ENCODE measurements at regions not wholly inside any gene's neighbourhood (a gene's known extent, or its start where the extent isn't known, plus 50 kb on each side); places are given as distances from the start of the nearest gene placed in this dataset.

DNA sequence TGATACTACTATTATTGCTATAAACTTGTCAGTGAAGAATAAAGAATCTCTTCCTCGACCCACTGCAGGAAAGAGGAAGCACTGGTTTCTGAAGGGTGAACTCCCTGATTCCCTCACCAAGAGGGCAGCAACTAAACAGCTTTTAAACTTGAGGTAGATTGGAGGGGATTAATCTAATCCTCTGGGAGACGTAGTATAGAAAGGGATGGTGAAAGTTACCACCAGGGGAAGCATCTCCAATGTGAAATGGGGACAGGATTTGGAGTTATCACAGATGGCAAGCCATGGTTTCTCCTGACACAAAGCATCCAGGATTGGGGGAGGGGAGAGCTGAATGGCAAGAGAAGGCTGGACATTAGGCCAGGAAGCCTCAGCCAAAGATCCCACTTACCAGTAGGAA, 62.7 kb upstream of the PTPN13 start:
- FAIRE-seq = no peak

DNA sequence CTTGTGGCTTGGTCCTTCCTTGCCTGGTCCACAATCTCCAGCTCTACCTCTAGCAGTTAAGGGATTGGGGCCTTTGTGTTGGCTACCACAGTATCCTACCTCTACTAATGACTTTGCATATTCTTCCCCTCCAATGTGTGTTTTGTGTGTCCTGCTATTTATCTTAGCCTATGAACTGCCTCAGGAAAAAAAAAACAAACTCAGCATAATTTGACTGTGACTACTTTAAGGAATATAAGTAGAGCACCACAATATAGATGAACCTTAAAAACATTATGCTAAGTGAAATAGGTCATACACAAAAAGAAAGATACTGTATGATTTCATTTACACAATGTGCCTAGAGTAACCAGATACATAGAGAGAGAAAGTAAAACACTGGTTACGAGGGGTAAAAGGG, 61.3 kb upstream of the PTPN13 start:
- H3K4me1 ChIP-seq (ENCODE audit: control insufficient read depth, extremely low read depth, insufficient read depth, low read length) = no peaks in the 10 kb centered on the region
- intact Hi-C loops (cut with micrococcal nuclease) = no loop called here
- no peaks in the 10 kb centered on the region for H4K20me1 ChIP-seq (replicated peaks; ENCODE audit: control insufficient read depth, extremely low read depth, insufficient read depth, low read length)
- no peaks in the 10 kb centered on the region for H3K9me3 ChIP-seq (replicated peaks; ENCODE audit: control insufficient read depth, insufficient read depth, low read length)
- no peak overlapping the region for H3K27ac ChIP-seq (ENCODE audit: insufficient read depth, low read depth, low read length)
- no peak for FAIRE-seq
- CTCF ChIA-PET = no interaction called here
- no peak overlapping the region for H3K9ac ChIP-seq (replicated peaks; ENCODE audit: extremely low read depth, insufficient read depth, low read length)
- no peak overlapping the region for H3K4me2 ChIP-seq (ENCODE audit: insufficient read depth, low read length)
- dilution Hi-C loops (cut with MboI; ENCODE audit: extremely low pct_ligation_motif_present, low sequenced_read_pairs) = no loop called here
- no peaks in the 10 kb centered on the region for H3K79me2 ChIP-seq (ENCODE audit: control insufficient read depth, insufficient read depth, low read length)
- H3K36me3 ChIP-seq (ENCODE audit: control insufficient read depth in 2 of 2, extremely low read depth in 1 of 2, insufficient read depth in 2 of 2, low read length in 2 of 2) = no peaks in the 10 kb centered on the region
- no peak for TF ChIP-seq GATA2 (IDR thresholded peaks at IDR 0.05; ENCODE audit: insufficient read depth, insufficient read length, low read depth, low read length)
- TF ChIP-seq JUN (IDR thresholded peaks at IDR 0.05; ENCODE audit: borderline replicate concordance, insufficient read depth, insufficient read length, low read depth) = no peak
- TF ChIP-seq MYC (IDR thresholded peaks at IDR 0.05; ENCODE audit: low read depth, low read length) = no peak
- TF ChIP-seq FOS (IDR thresholded peaks at IDR 0.05; ENCODE audit: borderline replicate concordance, insufficient read depth, low read length) = no peak
- no peak for TF ChIP-seq EZH2 (IDR thresholded peaks at IDR 0.05; ENCODE audit: borderline replicate concordance, low read depth, low read length, severe bottlenecking)
- no peak for TF ChIP-seq POLR2A (IDR thresholded peaks at IDR 0.05; ENCODE audit: low read depth, low read length)
- TF ChIP-seq, protein P1, sequence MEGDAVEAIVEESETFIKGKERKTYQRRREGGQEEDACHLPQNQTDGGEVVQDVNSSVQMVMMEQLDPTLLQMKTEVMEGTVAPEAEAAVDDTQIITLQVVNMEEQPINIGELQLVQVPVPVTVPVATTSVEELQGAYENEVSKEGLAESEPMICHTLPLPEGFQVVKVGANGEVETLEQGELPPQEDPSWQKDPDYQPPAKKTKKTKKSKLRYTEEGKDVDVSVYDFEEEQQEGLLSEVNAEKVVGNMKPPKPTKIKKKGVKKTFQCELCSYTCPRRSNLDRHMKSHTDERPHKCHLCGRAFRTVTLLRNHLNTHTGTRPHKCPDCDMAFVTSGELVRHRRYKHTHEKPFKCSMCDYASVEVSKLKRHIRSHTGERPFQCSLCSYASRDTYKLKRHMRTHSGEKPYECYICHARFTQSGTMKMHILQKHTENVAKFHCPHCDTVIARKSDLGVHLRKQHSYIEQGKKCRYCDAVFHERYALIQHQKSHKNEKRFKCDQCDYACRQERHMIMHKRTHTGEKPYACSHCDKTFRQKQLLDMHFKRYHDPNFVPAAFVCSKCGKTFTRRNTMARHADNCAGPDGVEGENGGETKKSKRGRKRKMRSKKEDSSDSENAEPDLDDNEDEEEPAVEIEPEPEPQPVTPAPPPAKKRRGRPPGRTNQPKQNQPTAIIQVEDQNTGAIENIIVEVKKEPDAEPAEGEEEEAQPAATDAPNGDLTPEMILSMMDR (IDR thresholded peaks at IDR 0.05; ENCODE audit: extremely low read depth in 1 of 2, insufficient read depth in 1 of 2, low read depth in 1 of 2, low read length in 2 of 2) = no peak
- no peak for TF ChIP-seq POLR2AphosphoS5 (IDR thresholded peaks at IDR 0.05; ENCODE audit: insufficient read depth, low read depth, low read length)
- TF ChIP-seq, protein P2, sequence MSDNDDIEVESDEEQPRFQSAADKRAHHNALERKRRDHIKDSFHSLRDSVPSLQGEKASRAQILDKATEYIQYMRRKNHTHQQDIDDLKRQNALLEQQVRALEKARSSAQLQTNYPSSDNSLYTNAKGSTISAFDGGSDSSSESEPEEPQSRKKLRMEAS (IDR thresholded peaks at IDR 0.05; ENCODE audit: insufficient read depth, insufficient read length) = no peak
- POLR2A ChIA-PET = no interaction called here
- BruUV-seq (replicated peaks) = no TSS peak
- no peak overlapping the region for H2AFZ ChIP-seq (ENCODE audit: low read depth, low read length)
- H3K9me1 ChIP-seq (replicated peaks; ENCODE audit: control insufficient read depth, extremely low read depth, insufficient read depth, low read length) = no peaks in the 10 kb centered on the region
- DNase-seq (ENCODE audit: low read depth, low spot score) = no peak
- H3K4me3 ChIP-seq (replicated peaks in 1 of 3; ENCODE audit: insufficient read depth in 1 of 3, low read depth in 1 of 3, low read length in 3 of 3) = no peak overlapping the region
- peaks cover 6 to 12% of the 10 kb centered on the region in 2 experiments for H3K27me3 ChIP-seq (ENCODE audit: control insufficient read depth in 2 of 2, insufficient read depth in 2 of 2, low read length in 2 of 2)

More for the DNA sequence above, 62.7 kb upstream of the PTPN13 start:
- CTCF ChIA-PET = no interaction called here
- BruUV-seq (replicated peaks) = no TSS peak
- no peak overlapping the region for H3K9ac ChIP-seq (replicated peaks; ENCODE audit: extremely low read depth, insufficient read depth, low read length)
- no peaks in the 10 kb centered on the region for H3K9me3 ChIP-seq (replicated peaks; ENCODE audit: control insufficient read depth, insufficient read depth, low read length)
- peaks cover 0 to 10% of the 10 kb centered on the region in 2 experiments for H3K27me3 ChIP-seq (ENCODE audit: control insufficient read depth in 2 of 2, insufficient read depth in 2 of 2, low read length in 2 of 2)
- no peak overlapping the region for H3K4me3 ChIP-seq (replicated peaks in 1 of 3; ENCODE audit: insufficient read depth in 1 of 3, low read depth in 1 of 3, low read length in 3 of 3)
- no peaks in the 10 kb centered on the region for H3K9me1 ChIP-seq (replicated peaks; ENCODE audit: control insufficient read depth, extremely low read depth, insufficient read depth, low read length)
- dilution Hi-C loops (cut with MboI; ENCODE audit: extremely low pct_ligation_motif_present, low sequenced_read_pairs) = no loop called here
- H3K36me3 ChIP-seq (ENCODE audit: control insufficient read depth in 2 of 2, extremely low read depth in 1 of 2, insufficient read depth in 2 of 2, low read length in 2 of 2) = no peaks in the 10 kb centered on the region
- H4K20me1 ChIP-seq (replicated peaks; ENCODE audit: control insufficient read depth, extremely low read depth, insufficient read depth, low read length) = no peaks in the 10 kb centered on the region
- H3K27ac ChIP-seq (ENCODE audit: insufficient read depth, low read depth, low read length) = no peak overlapping the region
- H3K4me1 ChIP-seq (ENCODE audit: control insufficient read depth, extremely low read depth, insufficient read depth, low read length) = no peaks in the 10 kb centered on the region
- no peak for DNase-seq (ENCODE audit: low read depth, low spot score)
- intact Hi-C loops (cut with micrococcal nuclease) = no loop called here
- TF ChIP-seq POLR2AphosphoS5 (IDR thresholded peaks at IDR 0.05; ENCODE audit: insufficient read depth, low read depth, low read length) (no peak), POLR2A (IDR thresholded peaks at IDR 0.05; ENCODE audit: low read depth, low read length) (no peak), GATA2 (IDR thresholded peaks at IDR 0.05; ENCODE audit: insufficient read depth, insufficient read length, low read depth, low read length) (no peak), EZH2 (IDR thresholded peaks at IDR 0.05; ENCODE audit: borderline replicate concordance, low read depth, low read length, severe bottlenecking) (no peak), FOS (IDR thresholded peaks at IDR 0.05; ENCODE audit: borderline replicate concordance, insufficient read depth, low read length) (no peak), MYC (IDR thresholded peaks at IDR 0.05; ENCODE audit: low read depth, low read length) (no peak)
- TF ChIP-seq, protein P1 (IDR thresholded peaks at IDR 0.05; ENCODE audit: extremely low read depth in 1 of 2, insufficient read depth in 1 of 2, low read depth in 1 of 2, low read length in 2 of 2) = no peak
- H2AFZ ChIP-seq (ENCODE audit: low read depth, low read length) = no peak overlapping the region
- no peaks in the 10 kb centered on the region for H3K79me2 ChIP-seq (ENCODE audit: control insufficient read depth, insufficient read depth, low read length)
- POLR2A ChIA-PET = no interaction called here
- no peak overlapping the region for H3K4me2 ChIP-seq (ENCODE audit: insufficient read depth, low read length)
